ENCODE measurements at regions not wholly inside any gene's neighbourhood (a gene's known extent, or its start where the extent isn't known, plus 50 kb on each side); places are given as distances from the start of the nearest gene placed in this dataset.

DNA sequence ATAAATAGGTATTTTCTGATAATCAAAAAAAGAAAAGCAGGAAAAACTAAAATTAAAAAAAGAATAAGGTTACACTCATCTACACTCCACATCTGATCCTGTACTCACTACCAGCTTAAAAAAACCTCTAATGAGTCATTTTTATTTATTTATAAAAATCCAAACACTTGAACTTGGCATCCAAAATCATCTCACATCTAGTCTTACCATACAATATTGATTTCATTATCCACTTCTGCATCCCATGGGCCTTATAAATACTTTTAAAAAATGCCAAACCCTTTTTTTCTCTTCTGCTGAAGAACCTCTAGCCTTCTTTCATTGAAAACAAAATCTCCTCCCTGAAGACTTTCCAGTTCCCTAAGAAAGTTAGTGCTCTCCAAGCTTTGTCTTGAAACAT, 109.7 kb downstream of the TMTC3 start:
- TF ChIP-seq, protein P1, sequence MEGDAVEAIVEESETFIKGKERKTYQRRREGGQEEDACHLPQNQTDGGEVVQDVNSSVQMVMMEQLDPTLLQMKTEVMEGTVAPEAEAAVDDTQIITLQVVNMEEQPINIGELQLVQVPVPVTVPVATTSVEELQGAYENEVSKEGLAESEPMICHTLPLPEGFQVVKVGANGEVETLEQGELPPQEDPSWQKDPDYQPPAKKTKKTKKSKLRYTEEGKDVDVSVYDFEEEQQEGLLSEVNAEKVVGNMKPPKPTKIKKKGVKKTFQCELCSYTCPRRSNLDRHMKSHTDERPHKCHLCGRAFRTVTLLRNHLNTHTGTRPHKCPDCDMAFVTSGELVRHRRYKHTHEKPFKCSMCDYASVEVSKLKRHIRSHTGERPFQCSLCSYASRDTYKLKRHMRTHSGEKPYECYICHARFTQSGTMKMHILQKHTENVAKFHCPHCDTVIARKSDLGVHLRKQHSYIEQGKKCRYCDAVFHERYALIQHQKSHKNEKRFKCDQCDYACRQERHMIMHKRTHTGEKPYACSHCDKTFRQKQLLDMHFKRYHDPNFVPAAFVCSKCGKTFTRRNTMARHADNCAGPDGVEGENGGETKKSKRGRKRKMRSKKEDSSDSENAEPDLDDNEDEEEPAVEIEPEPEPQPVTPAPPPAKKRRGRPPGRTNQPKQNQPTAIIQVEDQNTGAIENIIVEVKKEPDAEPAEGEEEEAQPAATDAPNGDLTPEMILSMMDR (conservative IDR thresholded peaks at IDR 0.05): no peak
- H3K9ac ChIP-seq (ENCODE audit: extremely low read depth, low read length, poor library complexity, severe bottlenecking): no peak overlapping the region
- H3K27me3 Mint-ChIP-seq (ENCODE audit: insufficient read depth): no peaks in the 10 kb centered on the region
- no peak overlapping the region for H3K27ac Mint-ChIP-seq
- no peaks in the 10 kb centered on the region for H3K36me3 Mint-ChIP-seq (ENCODE audit: low read depth)
- no peak for DNase-seq
- H3K4me1 Mint-ChIP-seq: no peaks in the 10 kb centered on the region
- H3K36me3 ChIP-seq (ENCODE audit: control insufficient read depth, insufficient read depth, low read length): no peaks in the 10 kb centered on the region
- H3K4me1 ChIP-seq (ENCODE audit: control insufficient read depth, insufficient read depth, low read length): no peaks in the 10 kb centered on the region
- H3K4me3 ChIP-seq (ENCODE audit: low read length): no peak overlapping the region
- H3K4me3 Mint-ChIP-seq: no peak overlapping the region
- no peaks in the 10 kb centered on the region for H3K27me3 ChIP-seq (ENCODE audit: control insufficient read depth, insufficient read depth, low read length, poor library complexity, severe bottlenecking)
- H3K9me3 ChIP-seq (ENCODE audit: control insufficient read depth, low read length): no peaks in the 10 kb centered on the region
- H3K27ac ChIP-seq (ENCODE audit: low read depth, low read length): no peak overlapping the region
- no peaks in the 10 kb centered on the region for H3K9me3 Mint-ChIP-seq

DNA sequence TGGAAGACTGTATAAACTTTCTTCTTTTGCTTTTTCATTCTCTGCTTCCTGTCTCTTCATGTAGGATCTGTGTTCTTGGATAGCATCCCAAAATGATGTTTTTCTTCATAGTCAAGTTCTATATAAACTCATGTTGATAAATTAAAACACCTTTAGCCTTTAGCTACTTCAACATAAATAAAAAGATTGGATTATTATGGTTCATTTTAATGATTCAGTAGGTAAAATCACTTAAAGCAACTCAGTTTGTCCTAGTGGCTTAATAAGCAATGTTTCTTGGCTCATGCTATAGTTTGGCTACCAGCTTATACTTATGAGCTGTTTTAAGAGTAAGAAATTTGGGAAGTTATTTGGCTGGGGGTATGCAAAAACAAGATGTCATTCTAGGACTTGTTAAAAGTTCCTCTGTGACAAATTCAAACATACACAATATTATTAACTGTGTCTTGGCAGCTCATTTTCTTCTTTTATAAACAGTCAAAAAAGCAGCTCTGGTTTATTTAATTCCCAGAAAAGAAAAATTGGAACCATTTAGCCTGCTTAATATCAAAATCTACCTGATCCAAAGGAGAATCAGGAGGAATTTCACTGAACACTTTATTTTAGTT, 111.4 kb downstream of the TMTC3 start:
- Histone ChIP-seq H3K36me3 (ENCODE audit: control insufficient read depth, insufficient read depth, low read length) (no peaks in the 10 kb centered on the region), H3K9me3 (ENCODE audit: control insufficient read depth, low read length) (no peaks in the 10 kb centered on the region), H3K4me1 (ENCODE audit: control insufficient read depth, insufficient read depth, low read length) (no peaks in the 10 kb centered on the region), H3K27ac (ENCODE audit: low read depth, low read length) (no peak overlapping the region), H3K27me3 (ENCODE audit: control insufficient read depth, insufficient read depth, low read length, poor library complexity, severe bottlenecking) (no peaks in the 10 kb centered on the region), H3K9ac (ENCODE audit: extremely low read depth, low read length, poor library complexity, severe bottlenecking) (no peak overlapping the region), H3K4me3 (ENCODE audit: low read length) (no peak overlapping the region)
- Mint-ChIP-seq H3K27ac (no peak overlapping the region), H3K27me3 (ENCODE audit: insufficient read depth) (no peaks in the 10 kb centered on the region), H3K4me3 (no peak overlapping the region), H3K9me3 (no peaks in the 10 kb centered on the region), H3K4me1 (no peaks in the 10 kb centered on the region), H3K36me3 (ENCODE audit: low read depth) (no peaks in the 10 kb centered on the region)
- no peak for DNase-seq
- TF ChIP-seq, protein P1 (conservative IDR thresholded peaks at IDR 0.05): no peak

DNA sequence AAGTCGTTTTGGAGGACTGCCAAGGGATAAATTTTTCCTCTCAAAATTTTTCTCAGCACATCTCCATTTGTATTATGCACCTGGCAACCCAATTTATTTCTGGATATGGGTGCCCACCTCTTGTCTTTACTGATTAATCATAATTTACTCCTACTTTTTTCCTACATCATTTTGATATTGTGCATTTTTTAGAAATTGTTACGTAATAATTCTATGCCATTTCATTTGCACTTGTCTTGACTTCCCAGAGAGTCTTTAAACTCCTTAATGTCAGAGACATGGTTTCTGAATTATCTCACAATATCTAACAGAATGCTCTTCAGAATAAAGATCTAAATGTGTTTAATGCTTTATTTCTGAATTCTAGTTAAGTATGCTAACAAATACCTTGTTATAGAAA, 113.1 kb downstream of the TMTC3 start:
- Mint-ChIP-seq H3K36me3 (ENCODE audit: low read depth) (no peaks in the 10 kb centered on the region), H3K27me3 (ENCODE audit: insufficient read depth) (no peaks in the 10 kb centered on the region), H3K9me3 (no peaks in the 10 kb centered on the region), H3K4me1 (no peaks in the 10 kb centered on the region), H3K27ac (no peak overlapping the region), H3K4me3 (no peak overlapping the region)
- no peaks in the 10 kb centered on the region for H3K4me1 ChIP-seq (ENCODE audit: control insufficient read depth, insufficient read depth, low read length)
- no peak overlapping the region for H3K9ac ChIP-seq (ENCODE audit: extremely low read depth, low read length, poor library complexity, severe bottlenecking)
- 90% methylated on average over 2 of the region's 2 CpGs; no CpG with 5 or more reads in 1 of the 2 experiments for WGBS, 2 experiments (ENCODE audit: insufficient coverage in 1 of 2, insufficient read length in 1 of 2)
- no peak overlapping the region for H3K27ac ChIP-seq (ENCODE audit: low read depth, low read length)
- no peaks in the 10 kb centered on the region for H3K27me3 ChIP-seq (ENCODE audit: control insufficient read depth, insufficient read depth, low read length, poor library complexity, severe bottlenecking)
- no peaks in the 10 kb centered on the region for H3K9me3 ChIP-seq (ENCODE audit: control insufficient read depth, low read length)
- no peak overlapping the region for H3K4me3 ChIP-seq (ENCODE audit: low read length)
- no peaks in the 10 kb centered on the region for H3K36me3 ChIP-seq (ENCODE audit: control insufficient read depth, insufficient read depth, low read length)
- TF ChIP-seq, protein P1 (conservative IDR thresholded peaks at IDR 0.05): no peak
- DNase-seq: no peak

All from endodermal cell (in vitro differentiated cells).